UCSD-AML1 (cell line): ENCODE measurements at regions not wholly inside any gene's neighbourhood (a gene's known extent, or its start where the extent isn't known, plus 50 kb on each side); places are given as distances from the start of the nearest gene placed in this dataset.
"Not testable (repeated sequence)": the region's sequence is repeated elsewhere in the genome, so short reads cannot be mapped to it uniquely, and the experiment has no call there.

Source experiments
- DNase-seq: peaks from one replicate; lab custom pipeline; 2025; ENCODE audit not compliant: unreplicated experiment; lab: John Stamatoyannopoulos, UW

- no peak for DNase-seq
Measured at GRCh38 chr6:10184371-10185227, 230.3 kb downstream of the TFAP2A start.

- DNase-seq: no peak
Measured at GRCh38 chr6:10180138-10181074, 234.5 kb downstream of the TFAP2A start.

- no peak for DNase-seq
Measured at GRCh38 chr6:10177704-10178103, 237.2 kb downstream of the TFAP2A start.

- no peak for DNase-seq
Measured at GRCh38 chr6:10175362-10175761, 239.5 kb downstream of the TFAP2A start.

- no peak for DNase-seq
Measured at GRCh38 chr6:10174761-10175160, 240.1 kb downstream of the TFAP2A start.

- no peak for DNase-seq
Measured at GRCh38 chr6:10174056-10174455, 240.8 kb downstream of the TFAP2A start.

- DNase-seq: not testable (repeated sequence)
Measured at GRCh38 chr6:10171706-10172105, 243.2 kb downstream of the TFAP2A start.

- DNase-seq: no peak
Measured at GRCh38 chr6:10170816-10171215, 244.1 kb downstream of the TFAP2A start.

GRCh38 chr6:10166031-10166430, 248.8 kb downstream of the TFAP2A start:
- no peak for DNase-seq

- no peak for DNase-seq
Measured at GRCh38 chr6:10163203-10163962, 251.5 kb downstream of the TFAP2A start.

GRCh38 chr6:10156875-10157274, 258.0 kb downstream of the TFAP2A start:
- DNase-seq: no peak

- no peak for DNase-seq
Measured at GRCh38 chr6:10154251-10154650, 260.6 kb downstream of the TFAP2A start.

- no peak for DNase-seq
Measured at GRCh38 chr6:10151144-10151915, 263.5 kb downstream of the TFAP2A start.

GRCh38 chr6:10149603-10150002, 265.3 kb downstream of the TFAP2A start:
- DNase-seq: no peak

- DNase-seq: no peak
Measured at GRCh38 chr6:10146715-10147451, 268.0 kb downstream of the TFAP2A start.

GRCh38 chr6:10144772-10145171, 270.1 kb downstream of the TFAP2A start:
- DNase-seq: no peak

GRCh38 chr6:10141746-10142443, 273.0 kb downstream of the TFAP2A start:
- DNase-seq: no peak

- no peak for DNase-seq
Measured at GRCh38 chr6:10140824-10141223, 274.1 kb downstream of the TFAP2A start.

GRCh38 chr6:10140136-10140535, 274.7 kb downstream of the TFAP2A start:
- no peak for DNase-seq
